ENCODE measurements at regions not wholly inside any gene's neighbourhood (a gene's known extent, or its start where the extent isn't known, plus 50 kb on each side); places are given as distances from the start of the nearest gene placed in this dataset.
A peak's percentile ranks its signal among the peaks of the same experiment; 100 is the strongest.

- peak; percentile 50 for DNase-seq
These were observed 145.7 kb upstream of the IRX3 start for GRCh38 chr16:54431997-54432896.

- no peak for DNase-seq
These were observed 144.7 kb upstream of the IRX3 start for GRCh38 chr16:54431041-54431996.

GRCh38 chr16:54430491-54431030 is 144.0 kb upstream of the IRX3 start:
- no peak for DNase-seq

- DNase-seq = no peak
These were observed 142.4 kb upstream of the IRX3 start for GRCh38 chr16:54429029-54429428.

GRCh38 chr16:54426553-54426849 is 139.9 kb upstream of the IRX3 start:
- DNase-seq = no peak

GRCh38 chr16:54425681-54426552 is 139.3 kb upstream of the IRX3 start:
- DNase-seq = no peak

GRCh38 chr16:54425068-54425467 is 138.5 kb upstream of the IRX3 start:
- no peak for DNase-seq

GRCh38 chr16:54424043-54424451 is 137.5 kb upstream of the IRX3 start:
- no peak for DNase-seq

GRCh38 chr16:54422569-54422978 is 136.0 kb upstream of the IRX3 start:
- no peak for DNase-seq

- DNase-seq = no peak
These were observed 135.6 kb upstream of the IRX3 start for GRCh38 chr16:54422159-54422558.

- DNase-seq = no peak
These were observed 134.6 kb upstream of the IRX3 start for GRCh38 chr16:54421220-54421619.

GRCh38 chr16:54418903-54419302 is 132.3 kb upstream of the IRX3 start:
- no peak for DNase-seq

GRCh38 chr16:54417384-54417783 is 130.8 kb upstream of the IRX3 start:
- DNase-seq = no peak

- DNase-seq = no peak
These were observed 128.1 kb upstream of the IRX3 start for GRCh38 chr16:54414671-54415070.

- no peak for DNase-seq
These were observed 126.3 kb upstream of the IRX3 start for GRCh38 chr16:54412777-54413455.

GRCh38 chr16:54412037-54412436 is 125.5 kb upstream of the IRX3 start:
- DNase-seq = no peak

GRCh38 chr16:54411544-54411943 is 125.0 kb upstream of the IRX3 start:
- DNase-seq = peak; percentile 42

GRCh38 chr16:54409982-54410381 is 123.4 kb upstream of the IRX3 start:
- DNase-seq = no peak

GRCh38 chr16:54407596-54407995 is 121.0 kb upstream of the IRX3 start:
- DNase-seq = no peak

GRCh38 chr16:54405478-54405877 is 118.9 kb upstream of the IRX3 start:
- DNase-seq = no peak

- no peak for DNase-seq
These were observed 117.0 kb upstream of the IRX3 start for GRCh38 chr16:54403580-54403979.

- no peak for DNase-seq
These were observed 116.3 kb upstream of the IRX3 start for GRCh38 chr16:54402873-54403272.
